NCI-H128 (cell line): ENCODE measurements at regions not wholly inside any gene's neighbourhood (a gene's known extent, or its start where the extent isn't known, plus 50 kb on each side); places are given as distances from the start of the nearest gene placed in this dataset.

Source experiments
- DNase-seq: peaks from one replicate; lab custom pipeline; 2025; ENCODE audit not compliant: unreplicated experiment; lab: John Stamatoyannopoulos, UW

GRCh38 chr21:24179110-24179509 lies 1428.2 kb downstream of the MRPL39 start:
- no peak for DNase-seq

- DNase-seq, result no peak
These were observed 1432.2 kb downstream of the MRPL39 start for GRCh38 chr21:24175106-24175505.

GRCh38 chr21:24171736-24172135 lies 1435.5 kb downstream of the MRPL39 start:
- DNase-seq, result no peak

- DNase-seq, result no peak
These were observed 1443.7 kb downstream of the MRPL39 start for GRCh38 chr21:24163539-24163938.

GRCh38 chr21:24160528-24160927 lies 1446.8 kb downstream of the MRPL39 start:
- DNase-seq, result no peak

- no peak for DNase-seq
These were observed 1454.1 kb downstream of the MRPL39 start for GRCh38 chr21:24153137-24153536.

GRCh38 chr21:24150753-24151152 lies 1456.5 kb downstream of the MRPL39 start:
- no peak for DNase-seq

GRCh38 chr21:24148461-24148860 lies 1458.8 kb downstream of the MRPL39 start:
- no peak for DNase-seq

- no peak for DNase-seq
These were observed 1459.6 kb downstream of the MRPL39 start for GRCh38 chr21:24147674-24148073.

- DNase-seq, result no peak
These were observed 1476.2 kb downstream of the MRPL39 start for GRCh38 chr21:24131056-24131455.

- no peak for DNase-seq
These were observed 1479.6 kb downstream of the MRPL39 start for GRCh38 chr21:24127651-24128050.

- DNase-seq, result no peak
These were observed 1483.5 kb downstream of the MRPL39 start for GRCh38 chr21:24123785-24124184.

- DNase-seq, result no peak
These were observed 1488.4 kb downstream of the MRPL39 start for GRCh38 chr21:24118738-24119459.

GRCh38 chr21:24115141-24115540 lies 1492.1 kb downstream of the MRPL39 start:
- no peak for DNase-seq

- DNase-seq, result no peak
These were observed 1495.3 kb downstream of the MRPL39 start for GRCh38 chr21:24112020-24112419.

GRCh38 chr21:24110846-24111245 lies 1496.4 kb downstream of the MRPL39 start:
- no peak for DNase-seq

GRCh38 chr21:24097181-24097580 lies 1510.1 kb downstream of the MRPL39 start:
- no peak for DNase-seq

GRCh38 chr21:24096651-24097050 lies 1510.6 kb downstream of the MRPL39 start:
- no peak for DNase-seq

- no peak for DNase-seq
These were observed 1514.2 kb downstream of the MRPL39 start for GRCh38 chr21:24093032-24093431.

GRCh38 chr21:24076179-24076578 lies 1531.1 kb downstream of the MRPL39 start:
- DNase-seq, result no peak

- DNase-seq, result no peak
These were observed 1551.6 kb downstream of the MRPL39 start for GRCh38 chr21:24055696-24056095.

- DNase-seq, result no peak
These were observed 1557.0 kb downstream of the MRPL39 start for GRCh38 chr21:24050231-24050630.

GRCh38 chr21:24046829-24047443 lies 1560.3 kb downstream of the MRPL39 start:
- no peak for DNase-seq
